ENCODE measurements at regions not wholly inside any gene's neighbourhood (a gene's known extent, or its start where the extent isn't known, plus 50 kb on each side); places are given as distances from the start of the nearest gene placed in this dataset.

DNA sequence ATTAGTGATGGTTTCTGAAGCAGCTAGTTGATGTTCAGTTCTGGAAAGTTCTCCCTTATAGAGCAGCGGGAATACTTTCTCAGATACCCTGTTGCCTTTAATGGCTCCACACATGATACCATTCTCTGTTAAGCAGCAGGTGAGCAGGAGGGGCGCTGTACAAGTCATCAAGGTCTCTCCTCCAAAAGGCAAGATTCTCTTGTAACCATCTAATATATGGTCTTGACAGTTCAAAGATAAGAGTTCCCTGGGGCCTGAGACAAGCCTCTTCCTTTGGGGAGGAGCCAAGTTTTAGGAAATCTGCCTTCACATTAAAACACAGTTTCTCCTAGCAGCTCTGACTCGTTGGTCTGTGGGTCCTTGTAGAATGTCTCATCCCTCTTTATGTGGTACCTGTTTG is 258.2 kb downstream of the QKI start:
- DNase-seq (ENCODE audit: low read depth), result no peak
- no peak for TF ChIP-seq CTCF (IDR thresholded peaks at IDR 0.05; ENCODE audit: low read depth, low read length, missing control alignments)
- no peak overlapping the region for H3K4me3 ChIP-seq (ENCODE audit: low read depth, low read length)

DNA sequence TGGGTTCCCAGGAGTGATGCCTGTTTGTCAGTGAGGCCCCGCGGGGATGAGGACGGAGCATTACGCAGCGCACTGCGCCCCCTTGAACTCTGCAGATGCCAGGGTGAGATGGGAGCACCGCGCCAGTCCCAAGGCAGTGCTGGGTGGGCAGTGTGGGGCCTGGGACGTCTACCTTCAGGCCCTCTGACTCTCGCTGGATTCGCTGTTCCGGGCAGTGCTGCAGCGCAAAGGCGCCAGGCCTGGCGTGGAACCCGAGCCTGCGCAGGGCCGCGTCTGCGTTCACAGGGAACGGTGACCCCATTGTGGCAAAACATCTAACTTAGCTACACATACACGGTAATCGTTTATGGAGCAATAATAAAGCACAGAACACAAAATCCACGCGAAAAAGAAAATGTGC is 257.3 kb downstream of the QKI start:
- no peak for DNase-seq (ENCODE audit: low read depth)
- no peak for TF ChIP-seq CTCF (IDR thresholded peaks at IDR 0.05; ENCODE audit: low read depth, low read length, missing control alignments)
- no peak overlapping the region for H3K4me3 ChIP-seq (ENCODE audit: low read depth, low read length)

DNA sequence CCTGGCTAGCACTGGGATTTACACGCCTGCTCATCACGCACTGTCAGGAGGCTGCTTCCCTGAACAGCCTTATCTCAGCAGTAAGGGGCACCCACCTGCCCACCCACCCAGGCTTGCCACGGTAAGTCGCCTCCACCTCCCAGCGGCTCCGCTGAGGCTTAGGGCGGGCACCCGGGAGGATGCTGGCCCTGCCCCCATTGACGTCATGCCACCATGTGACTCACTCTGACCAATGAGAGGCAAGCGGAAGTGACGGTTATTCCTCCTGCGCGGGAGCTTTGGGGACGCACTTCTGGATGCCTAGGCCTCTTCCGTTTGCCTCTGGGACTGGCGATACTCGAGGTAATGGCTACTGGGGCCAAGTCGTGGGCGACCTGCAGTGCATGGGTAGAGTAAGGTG is 256.8 kb downstream of the QKI start:
- H3K4me3 ChIP-seq (ENCODE audit: low read depth, low read length), result no peak overlapping the region
- no peak for TF ChIP-seq CTCF (IDR thresholded peaks at IDR 0.05; ENCODE audit: low read depth, low read length, missing control alignments)
- no peak for DNase-seq (ENCODE audit: low read depth)

DNA sequence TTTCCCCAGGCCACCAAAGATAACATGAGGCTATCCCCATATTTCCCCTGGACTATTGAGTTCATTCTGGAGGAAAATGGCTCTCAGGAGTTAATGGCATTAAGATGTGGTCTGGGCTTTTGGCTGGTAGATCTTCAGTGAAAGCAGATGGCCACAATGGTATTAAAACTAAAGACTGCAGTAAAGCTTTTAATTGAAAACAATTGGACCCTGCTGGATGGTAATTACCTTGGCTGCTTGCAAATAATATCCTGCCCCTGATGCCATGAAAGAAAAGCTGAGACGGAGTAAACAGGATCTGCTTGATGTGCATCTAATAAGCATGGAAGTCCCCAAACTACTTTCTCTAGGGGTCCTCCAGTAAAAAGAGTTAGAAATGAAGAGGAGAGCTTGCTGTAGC is 255.8 kb downstream of the QKI start:
- H3K4me3 ChIP-seq (ENCODE audit: low read depth, low read length), result no peak overlapping the region
- DNase-seq (ENCODE audit: low read depth), result no peak
- TF ChIP-seq CTCF (IDR thresholded peaks at IDR 0.05; ENCODE audit: low read depth, low read length, missing control alignments), result no peak

DNA sequence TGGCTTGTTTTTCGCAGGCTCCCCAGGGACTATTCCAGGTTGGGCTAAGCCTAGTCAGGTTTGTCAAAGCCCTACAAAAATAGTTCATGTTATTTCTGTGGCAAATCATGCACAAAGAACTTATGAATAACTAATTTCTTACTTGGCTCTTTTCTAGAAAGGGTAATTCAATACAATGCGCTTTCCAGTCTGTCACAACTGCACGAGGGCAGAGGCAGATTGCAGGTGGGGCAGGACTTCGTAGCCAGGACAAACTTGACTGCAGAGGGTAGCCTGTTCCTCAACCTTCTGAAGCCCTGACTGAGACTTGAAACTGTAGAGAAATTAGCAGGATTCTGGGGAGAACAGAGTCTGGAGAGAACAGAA is 253.5 kb downstream of the QKI start:
- peak overlapping the region; percentile 9; the same call in 1 of the 2 replicates for H3K4me3 ChIP-seq (ENCODE audit: low read depth, low read length)
- no peak for DNase-seq (ENCODE audit: low read depth)
- TF ChIP-seq CTCF (IDR thresholded peaks at IDR 0.05; ENCODE audit: low read depth, low read length, missing control alignments), result no peak

- DNase-seq (ENCODE audit: low read depth), result peak; percentile 94
- TF ChIP-seq CTCF (IDR thresholded peaks at IDR 0.05; ENCODE audit: low read depth, low read length, missing control alignments), result no peak
- H3K4me3 ChIP-seq (ENCODE audit: low read depth, low read length), result peak overlapping the region; percentile 9; the same call in 1 of the 2 replicates
Measured at GRCh38 chr6:163667372-163668060, 253.0 kb downstream of the QKI start.

- no peak for TF ChIP-seq CTCF (IDR thresholded peaks at IDR 0.05; ENCODE audit: low read depth, low read length, missing control alignments)
- no peak for DNase-seq (ENCODE audit: low read depth)
- no peak overlapping the region for H3K4me3 ChIP-seq (ENCODE audit: low read depth, low read length)
Measured at GRCh38 chr6:163665464-163665863, 250.9 kb downstream of the QKI start.

All from GM12864 (cell line).